GM12875 (cell line): ENCODE measurements at regions not wholly inside any gene's neighbourhood (a gene's known extent, or its start where the extent isn't known, plus 50 kb on each side); places are given as distances from the start of the nearest gene placed in this dataset.

ENCODE experiments used
- H3K4me3 ChIP-seq: one replicate; pipeline ENCODE4 v1.5.1; 2011; ENCODE audit warnings: low read depth, low read length, control low read depth
- CTCF ChIP-seq: IDR thresholded peaks from 2 replicates; pipeline ENCODE4 v1.5.1; 2011; ENCODE audit warnings: low read depth, mild to moderate bottlenecking, control low read depth, inconsistent platforms, low read length, moderate library complexity, borderline replicate concordance; ENCODE audit not compliant: insufficient read depth

- TF ChIP-seq CTCF, result no peak
- no peak overlapping the region for H3K4me3 ChIP-seq
Observed at GRCh38 chr9:24961762-24962161, 416.1 kb upstream of the IZUMO3 start.

GRCh38 chr9:24953070-24953469, 407.4 kb upstream of the IZUMO3 start:
- no peak overlapping the region for H3K4me3 ChIP-seq
- no peak for TF ChIP-seq CTCF

GRCh38 chr9:24939109-24939850, 393.6 kb upstream of the IZUMO3 start:
- H3K4me3 ChIP-seq, result no peak overlapping the region
- TF ChIP-seq CTCF, result no peak

GRCh38 chr9:24936117-24936516, 390.4 kb upstream of the IZUMO3 start:
- no peak for TF ChIP-seq CTCF
- no peak overlapping the region for H3K4me3 ChIP-seq

GRCh38 chr9:24932785-24933184, 387.1 kb upstream of the IZUMO3 start:
- no peak overlapping the region for H3K4me3 ChIP-seq
- TF ChIP-seq CTCF, result no peak

GRCh38 chr9:24931894-24932293, 386.2 kb upstream of the IZUMO3 start:
- no peak for TF ChIP-seq CTCF
- no peak overlapping the region for H3K4me3 ChIP-seq

GRCh38 chr9:24912767-24913166, 367.1 kb upstream of the IZUMO3 start:
- H3K4me3 ChIP-seq, result no peak overlapping the region
- no peak for TF ChIP-seq CTCF
